ENCODE measurements at regions not wholly inside any gene's neighbourhood (a gene's known extent, or its start where the extent isn't known, plus 50 kb on each side); places are given as distances from the start of the nearest gene placed in this dataset.

- DNase-seq (ENCODE audit: low read depth) = no peak
Observed at GRCh38 chr16:85311741-85312140, 199.5 kb upstream of the CIBAR2 start.

GRCh38 chr16:85312174-85312573 lies 199.9 kb upstream of the CIBAR2 start:
- no peak for DNase-seq (ENCODE audit: low read depth)

- DNase-seq (ENCODE audit: low read depth) = no peak
Observed at GRCh38 chr16:85312642-85313525, 200.6 kb upstream of the CIBAR2 start.

- no peak for DNase-seq (ENCODE audit: low read depth)
Observed at GRCh38 chr16:85313526-85314301, 201.4 kb upstream of the CIBAR2 start.

- no peak for DNase-seq (ENCODE audit: low read depth)
Observed at GRCh38 chr16:85314512-85314971, 202.3 kb upstream of the CIBAR2 start.

- no peak for DNase-seq (ENCODE audit: low read depth)
Observed at GRCh38 chr16:85315866-85316265, 203.6 kb upstream of the CIBAR2 start.

GRCh38 chr16:85316321-85316919 lies 204.1 kb upstream of the CIBAR2 start:
- no peak for DNase-seq (ENCODE audit: low read depth)

- DNase-seq (ENCODE audit: low read depth) = no peak
Observed at GRCh38 chr16:85316944-85317343, 204.7 kb upstream of the CIBAR2 start.

- DNase-seq (ENCODE audit: low read depth) = no peak
Observed at GRCh38 chr16:85317704-85318103, 205.4 kb upstream of the CIBAR2 start.

- DNase-seq (ENCODE audit: low read depth) = no peak
Observed at GRCh38 chr16:85319208-85319983, 207.1 kb upstream of the CIBAR2 start.

- DNase-seq (ENCODE audit: low read depth) = no peak
Observed at GRCh38 chr16:85319984-85320440, 207.7 kb upstream of the CIBAR2 start.

- DNase-seq (ENCODE audit: low read depth) = no peak
Observed at GRCh38 chr16:85320677-85321385, 208.6 kb upstream of the CIBAR2 start.

GRCh38 chr16:85321509-85322271 lies 209.4 kb upstream of the CIBAR2 start:
- DNase-seq (ENCODE audit: low read depth) = no peak

GRCh38 chr16:85323230-85323960 lies 211.1 kb upstream of the CIBAR2 start:
- no peak for DNase-seq (ENCODE audit: low read depth)

- no peak for DNase-seq (ENCODE audit: low read depth)
Observed at GRCh38 chr16:85323961-85324253, 211.6 kb upstream of the CIBAR2 start.

GRCh38 chr16:85324488-85324887 lies 212.2 kb upstream of the CIBAR2 start:
- no peak for DNase-seq (ENCODE audit: low read depth)

- DNase-seq (ENCODE audit: low read depth) = no peak
Observed at GRCh38 chr16:85326113-85326793, 214.0 kb upstream of the CIBAR2 start.

GRCh38 chr16:85326794-85327181 lies 214.5 kb upstream of the CIBAR2 start:
- DNase-seq (ENCODE audit: low read depth) = no peak

Data from stimulated activated CD8-positive, alpha-beta memory T cell treated with anti-CD3 and anti-CD28 coated beads, Interleukin-7, amount 100 ng/mL, for 24 hours (primary cell).